RWPE2 (cell line): ENCODE measurements at regions not wholly inside any gene's neighbourhood (a gene's known extent, or its start where the extent isn't known, plus 50 kb on each side); places are given as distances from the start of the nearest gene placed in this dataset.

Source experiments
- ATAC-seq: fragments of 200-7000 bp; cut with Tn5 transposase; 3 replicates; pipeline ENCODE4 v1.9.1; 2021; ENCODE audit warnings: low read depth
- DNase-seq: peaks from one replicate; pipeline ENCODE4 v3.0.0-alpha.2; 2020; ENCODE audit warnings: low spot score
- H3K27ac ChIP-seq: fragments of 450-650 bp; 2 replicates; pipeline ENCODE4 v1.5.1; 2017; ENCODE audit warnings: mild to moderate bottlenecking; ENCODE audit not compliant: poor library complexity, severe bottlenecking
- H3K27me3 ChIP-seq: fragments of 250-450 bp; sonication (Bioruptor Pico); 2 replicates; pipeline ENCODE4 v1.5.1; 2021; ENCODE audit warnings: mild to moderate bottlenecking, moderate library complexity; ENCODE audit not compliant: insufficient read depth, poor library complexity, severe bottlenecking
- H3K36me3 ChIP-seq: fragments of 250-450 bp; sonication (Bioruptor Pico); 2 replicates; pipeline ENCODE4 v1.5.1; 2020; ENCODE audit warnings: low read depth, mild to moderate bottlenecking, moderate library complexity
- H3K4me1 ChIP-seq: fragments of 250-450 bp; sonication (Bioruptor Pico); 2 replicates; pipeline ENCODE4 v1.5.1; 2021; ENCODE audit warnings: mild to moderate bottlenecking, moderate library complexity; ENCODE audit not compliant: insufficient read depth, poor library complexity, severe bottlenecking
- H3K4me3 ChIP-seq: fragments of 250-450 bp; sonication (Bioruptor Pico); 2 replicates; pipeline ENCODE4 v1.5.1; 2021; ENCODE audit warnings: mild to moderate bottlenecking, moderate library complexity; ENCODE audit not compliant: severe bottlenecking
- H3K9me3 ChIP-seq: fragments of 250-450 bp; sonication (Bioruptor Pico); 2 replicates; pipeline ENCODE4 v1.5.1; 2021; ENCODE audit warnings: mild to moderate bottlenecking, moderate library complexity; ENCODE audit not compliant: severe bottlenecking
- CTCF ChIP-seq: fragments of 450-650 bp; IDR thresholded peaks from one replicate; pipeline ENCODE4 v1.5.1; 2017; ENCODE audit warnings: mild to moderate bottlenecking, moderate library complexity; ENCODE audit not compliant: poor library complexity, severe bottlenecking

GRCh38 chr16:59909262-59909661, 1175.1 kb upstream of the GOT2 start:
- no peak overlapping the region for H3K27ac ChIP-seq
- no peaks in the 10 kb centered on the region for H3K27me3 ChIP-seq
- ATAC-seq = no peak
- no peak for TF ChIP-seq CTCF
- H3K9me3 ChIP-seq = no peaks in the 10 kb centered on the region
- DNase-seq = no peak
- peaks cover 19% of the 10 kb centered on the region for H3K4me1 ChIP-seq
- no peaks in the 10 kb centered on the region for H3K36me3 ChIP-seq
- H3K4me3 ChIP-seq = no peak overlapping the region

GRCh38 chr16:59907611-59908010, 1173.5 kb upstream of the GOT2 start:
- H3K36me3 ChIP-seq = no peaks in the 10 kb centered on the region
- no peak overlapping the region for H3K27ac ChIP-seq
- H3K9me3 ChIP-seq = no peaks in the 10 kb centered on the region
- H3K27me3 ChIP-seq = no peaks in the 10 kb centered on the region
- no peak for TF ChIP-seq CTCF
- peaks cover 33% of the 10 kb centered on the region for H3K4me1 ChIP-seq
- DNase-seq = no peak
- H3K4me3 ChIP-seq = no peak overlapping the region
- ATAC-seq = no peak

DNA sequence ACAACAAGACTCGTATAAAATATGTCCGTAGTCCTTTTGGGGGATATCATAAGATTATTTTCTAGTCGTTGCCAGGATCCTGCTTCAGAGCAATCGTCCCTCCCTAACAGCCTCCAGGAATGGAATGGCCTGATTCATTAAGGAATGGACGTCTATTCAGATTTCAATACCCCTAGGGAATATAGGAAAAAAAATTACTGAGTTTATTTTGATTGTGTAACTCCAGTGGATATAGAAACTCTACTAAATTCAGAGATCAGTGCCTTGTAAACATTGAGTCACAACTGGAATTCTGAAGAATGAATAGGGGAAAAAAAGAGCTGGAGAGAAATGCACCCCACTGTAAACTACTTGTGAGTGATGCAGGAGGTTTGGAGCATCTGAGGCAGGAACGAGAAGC, 1171.5 kb upstream of the GOT2 start:
- ATAC-seq (peak; percentile 83), DNase-seq (no peak)
- Histone ChIP-seq H3K4me1 (peaks cover 36% of the 10 kb centered on the region), H3K27me3 (no peaks in the 10 kb centered on the region), H3K27ac (peak overlapping the region; percentile 98), H3K4me3 (no peak overlapping the region), H3K36me3 (no peaks in the 10 kb centered on the region), H3K9me3 (no peaks in the 10 kb centered on the region)
- no peak for TF ChIP-seq CTCF

DNA sequence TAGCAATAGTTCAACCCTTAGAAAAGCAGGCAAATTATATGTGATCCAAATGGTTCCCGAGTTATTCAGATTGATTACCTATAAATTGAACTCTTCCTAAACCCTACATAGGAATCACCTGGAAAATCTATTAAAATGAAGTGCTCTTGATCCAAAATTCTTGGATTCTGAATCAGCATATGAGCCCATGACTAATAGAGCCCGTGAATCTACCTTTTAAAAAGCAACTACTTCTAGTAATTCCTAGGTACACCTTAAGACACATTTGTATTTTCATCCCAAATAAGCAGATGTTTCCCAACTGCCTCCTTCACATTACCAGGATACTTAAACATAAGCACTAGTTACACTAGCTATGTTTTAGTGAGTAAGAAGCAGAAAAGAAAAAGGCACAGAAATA, 1171.0 kb upstream of the GOT2 start:
- H3K4me3 ChIP-seq = no peak overlapping the region
- peaks cover 36% of the 10 kb centered on the region for H3K4me1 ChIP-seq
- H3K36me3 ChIP-seq = no peaks in the 10 kb centered on the region
- H3K27ac ChIP-seq = peak overlapping the region; percentile 98
- no peaks in the 10 kb centered on the region for H3K27me3 ChIP-seq
- no peaks in the 10 kb centered on the region for H3K9me3 ChIP-seq
- ATAC-seq = peak; percentile 72
- no peak for TF ChIP-seq CTCF
- DNase-seq = no peak

- ATAC-seq = no peak
- no peaks in the 10 kb centered on the region for H3K36me3 ChIP-seq
- H3K27ac ChIP-seq = no peak overlapping the region
- H3K27me3 ChIP-seq = no peaks in the 10 kb centered on the region
- peak; percentile 13 for TF ChIP-seq CTCF
- no peak for DNase-seq
- peaks cover 23% of the 10 kb centered on the region for H3K4me1 ChIP-seq
- H3K4me3 ChIP-seq = no peak overlapping the region
- H3K9me3 ChIP-seq = no peaks in the 10 kb centered on the region
Observed at GRCh38 chr16:59899940-59900339, 1165.8 kb upstream of the GOT2 start.
